ENCODE measurements at regions not wholly inside any gene's neighbourhood (a gene's known extent, or its start where the extent isn't known, plus 50 kb on each side); places are given as distances from the start of the nearest gene placed in this dataset.
"Not testable (repeated sequence)": the region's sequence is repeated elsewhere in the genome, so short reads cannot be mapped to it uniquely, and the experiment has no call there.

- Histone ChIP-seq H3K27me3 (replicated peaks; ENCODE audit: insufficient read depth, low read length) (no peaks in the 10 kb centered on the region), H3K9me2 (replicated peaks; ENCODE audit: insufficient read depth, low read length) (no peaks in the 10 kb centered on the region), H3K36me3 (replicated peaks; ENCODE audit: insufficient read depth, low read length) (no peaks in the 10 kb centered on the region), H3F3A (ENCODE audit: insufficient read depth, low read length) (no peaks in the 10 kb centered on the region), H3K4me1 (ENCODE audit: low read length) (0 out of 2 replicates have a peak, but pooled peaks cover 7% of the 10 kb centered on the region), H3K4me2 (ENCODE audit: low read depth, low read length) (no peak overlapping the region), H2AFZ (ENCODE audit: low read length) (no peak overlapping the region), H4K20me1 (ENCODE audit: insufficient read depth, low read length) (no peaks in the 10 kb centered on the region), H3K27ac (ENCODE audit: low read length) (no peak overlapping the region), H3K4me3 (ENCODE audit: low read length) (no peak overlapping the region), H3K9me3 (replicated peaks; ENCODE audit: insufficient read depth, low read length) (no peaks in the 10 kb centered on the region), H3K9ac (ENCODE audit: low read length) (no peak overlapping the region), H3K79me2 (ENCODE audit: low read length) (no peaks in the 10 kb centered on the region)
- TF ChIP-seq EZH2phosphoT487 (IDR thresholded peaks at IDR 0.05; ENCODE audit: low read length) = no peak
- TF ChIP-seq CTCF (IDR thresholded peaks at IDR 0.05; ENCODE audit: low read length) = no peak
- TF ChIP-seq EZH2 (optimal IDR thresholded peaks at IDR 0.05; ENCODE audit: low read depth, low read length) = no peak
- DNase-seq = no peak
Observed at GRCh38 chr12:65673156-65673690, 151.1 kb upstream of the HMGA2 start.

GRCh38 chr12:65673732-65674131 is 150.6 kb upstream of the HMGA2 start:
- Histone ChIP-seq H3K9me3 (replicated peaks; ENCODE audit: insufficient read depth, low read length) (no peaks in the 10 kb centered on the region), H3K4me2 (ENCODE audit: low read depth, low read length) (no peak overlapping the region), H3K79me2 (ENCODE audit: low read length) (no peaks in the 10 kb centered on the region), H3K9me2 (replicated peaks; ENCODE audit: insufficient read depth, low read length) (no peaks in the 10 kb centered on the region), H4K20me1 (ENCODE audit: insufficient read depth, low read length) (no peaks in the 10 kb centered on the region), H3K36me3 (replicated peaks; ENCODE audit: insufficient read depth, low read length) (no peaks in the 10 kb centered on the region), H3K4me1 (ENCODE audit: low read length) (0 out of 2 replicates have a peak, but pooled peaks cover 7% of the 10 kb centered on the region), H2AFZ (ENCODE audit: low read length) (no peak overlapping the region), H3K27me3 (replicated peaks; ENCODE audit: insufficient read depth, low read length) (no peaks in the 10 kb centered on the region), H3F3A (ENCODE audit: insufficient read depth, low read length) (no peaks in the 10 kb centered on the region), H3K9ac (ENCODE audit: low read length) (no peak overlapping the region), H3K27ac (ENCODE audit: low read length) (no peak overlapping the region), H3K4me3 (ENCODE audit: low read length) (no peak overlapping the region)
- no peak for TF ChIP-seq CTCF (IDR thresholded peaks at IDR 0.05; ENCODE audit: low read length)
- TF ChIP-seq EZH2phosphoT487 (IDR thresholded peaks at IDR 0.05; ENCODE audit: low read length) = no peak
- TF ChIP-seq EZH2 (optimal IDR thresholded peaks at IDR 0.05; ENCODE audit: low read depth, low read length) = no peak
- no peak for DNase-seq

- Histone ChIP-seq H3K4me3 (ENCODE audit: low read length) (no peak overlapping the region), H3K9me2 (replicated peaks; ENCODE audit: insufficient read depth, low read length) (no peaks in the 10 kb centered on the region), H3K4me2 (ENCODE audit: low read depth, low read length) (no peak overlapping the region), H3K36me3 (replicated peaks; ENCODE audit: insufficient read depth, low read length) (no peaks in the 10 kb centered on the region), H2AFZ (ENCODE audit: low read length) (no peak overlapping the region), H3K9me3 (replicated peaks; ENCODE audit: insufficient read depth, low read length) (no peaks in the 10 kb centered on the region), H3K9ac (ENCODE audit: low read length) (no peak overlapping the region), H3F3A (ENCODE audit: insufficient read depth, low read length) (no peaks in the 10 kb centered on the region), H3K4me1 (ENCODE audit: low read length) (0 out of 2 replicates have a peak, but pooled peaks cover 7% of the 10 kb centered on the region), H4K20me1 (ENCODE audit: insufficient read depth, low read length) (no peaks in the 10 kb centered on the region), H3K79me2 (ENCODE audit: low read length) (no peaks in the 10 kb centered on the region), H3K27me3 (replicated peaks; ENCODE audit: insufficient read depth, low read length) (no peaks in the 10 kb centered on the region), H3K27ac (ENCODE audit: low read length) (no peak overlapping the region)
- peak; percentile 29 for DNase-seq
- TF ChIP-seq CTCF (IDR thresholded peaks at IDR 0.05; ENCODE audit: low read length) (no peak), EZH2phosphoT487 (IDR thresholded peaks at IDR 0.05; ENCODE audit: low read length) (no peak), EZH2 (optimal IDR thresholded peaks at IDR 0.05; ENCODE audit: low read depth, low read length) (no peak)
Observed at GRCh38 chr12:65675141-65675621, 149.1 kb upstream of the HMGA2 start.

GRCh38 chr12:65678172-65678571 is 146.1 kb upstream of the HMGA2 start:
- not testable (repeated sequence) for H3K9ac ChIP-seq (ENCODE audit: low read length); H3K27me3 ChIP-seq (replicated peaks; ENCODE audit: insufficient read depth, low read length); H3K9me3 ChIP-seq (replicated peaks; ENCODE audit: insufficient read depth, low read length); H3K4me2 ChIP-seq (ENCODE audit: low read depth, low read length); H2AFZ ChIP-seq (ENCODE audit: low read length); DNase-seq; H3K4me1 ChIP-seq (ENCODE audit: low read length); H3K27ac ChIP-seq (ENCODE audit: low read length); H3K79me2 ChIP-seq (ENCODE audit: low read length); H4K20me1 ChIP-seq (ENCODE audit: insufficient read depth, low read length); H3K9me2 ChIP-seq (replicated peaks; ENCODE audit: insufficient read depth, low read length); H3K36me3 ChIP-seq (replicated peaks; ENCODE audit: insufficient read depth, low read length); H3F3A ChIP-seq (ENCODE audit: insufficient read depth, low read length); H3K4me3 ChIP-seq (ENCODE audit: low read length)

Data from MM.1S (cell line).